HepG2 (cell line): ENCODE measurements at regions not wholly inside any gene's neighbourhood (a gene's known extent, or its start where the extent isn't known, plus 50 kb on each side); places are given as distances from the start of the nearest gene placed in this dataset.
"Not testable (repeated sequence)": the region's sequence is repeated elsewhere in the genome, so short reads cannot be mapped to it uniquely, and the experiment has no call there.

Experiments used
- ATAC-seq: fragments of 200-7000 bp; cut with Tn5 transposase; 3 replicates; pipeline ENCODE4 v1.9.1; 2020; ENCODE audit warnings: mild to moderate bottlenecking, moderate library complexity
- BruUV-seq: library from RNA; stranded (reverse); fragments of 400-500 nt; replicated peaks from 2 replicates; lab custom pipeline; 2021; lab: Mats Ljungman, UMichigan
- CTCF ChIA-PET: fragments of 300-600 bp; formaldehyde crosslinking; extraction: SDS; loops from one replicate; lab custom pipeline; 2021; ENCODE audit warnings: low total read pairs, inconsistent platforms, low intra/inter-chr PET ratio; lab: Yijun Ruan, JAX
- POLR2A ChIA-PET: fragments of 350-600 bp; sonication (Branson Sonifier 250); formaldehyde crosslinking; loops from one replicate; lab custom pipeline; 2020; ENCODE audit warnings: antibody characterized with exemption, inconsistent platforms; lab: Yijun Ruan, JAX
- DNase-seq: peaks from one replicate; pipeline ENCODE4 v3.0.0-alpha.2; 2015; ENCODE audit warnings: low spot score
- FAIRE-seq: peaks from 3 replicates; lab custom pipeline; 2011; peaks lifted over from hg19 to GRCh38; lab: Jason Lieb, UNC
- H2AFZ ChIP-seq: one replicate; pipeline ENCODE4 v1.6.1; 2011; ENCODE audit warnings: low read length, inconsistent platforms
- H3K27ac ChIP-seq: fragments of 300-600 bp; 3 replicates; pipeline ENCODE4 v1.8.0; 2011; ENCODE audit warnings: mixed run types, mild to moderate bottlenecking, mixed read lengths, low read length, inconsistent platforms; ENCODE audit not compliant: insufficient read depth; ENCODE audit errors: extremely low read length
- H3K27me3 ChIP-seq, 2 experiments: fragments of 200-600 bp in 1 of 2; 2 replicates in 1 of 2; 3 replicates in 1 of 2; pipeline versions ENCODE4 v1.6.0 to v1.8.0; 2011; ENCODE audit warnings: low read length in 2 of 2, mild to moderate bottlenecking in 2 of 2, moderate library complexity in 2 of 2, inconsistent platforms in 1 of 2; ENCODE audit not compliant: insufficient read depth in 2 of 2, control insufficient read depth in 1 of 2
- H3K36me3 ChIP-seq, 2 experiments: fragments of 200-600 bp in 1 of 2; replicated peaks in 1 of 2; 2 replicates in 1 of 2; 3 replicates in 1 of 2; pipeline versions ENCODE4 v1.5.1 to v1.8.0; 2011; ENCODE audit warnings: low read length in 2 of 2, inconsistent platforms in 1 of 2; ENCODE audit not compliant: insufficient read depth in 2 of 2, control insufficient read depth in 1 of 2
- H3K4me1 ChIP-seq: 2 replicates; pipeline ENCODE4 v1.5.1; 2012; ENCODE audit warnings: low read length, inconsistent platforms; ENCODE audit not compliant: insufficient read depth
- H3K4me2 ChIP-seq: 2 replicates; pipeline ENCODE4 v1.6.0; 2011; ENCODE audit warnings: low read depth, low read length, inconsistent platforms
- H3K4me3 ChIP-seq, 3 experiments: fragments of 200-600 bp in 1 of 3; sonication (generic), shearing (Covaris generic) in 1 of 3; replicated peaks in 1 of 3; 2 replicates each; pipeline ENCODE4 v1.5.1; 2011 to 2016; ENCODE audit warnings: low read length in 3 of 3, inconsistent platforms in 2 of 3, low read depth in 2 of 3, mild to moderate bottlenecking in 2 of 3, control low read depth in 1 of 3, mixed read lengths in 1 of 3; ENCODE audit not compliant: insufficient read depth in 1 of 3
- H3K79me2 ChIP-seq: one replicate; pipeline ENCODE4 v1.6.1; 2011; ENCODE audit warnings: low read length, inconsistent platforms; ENCODE audit not compliant: insufficient read depth
- H3K9ac ChIP-seq: 2 replicates; pipeline ENCODE4 v1.6.0; 2011; ENCODE audit warnings: mild to moderate bottlenecking, low read depth, low read length, inconsistent platforms; ENCODE audit not compliant: insufficient read depth
- H3K9me3 ChIP-seq: 2 replicates; pipeline ENCODE4 v1.5.1; 2012; ENCODE audit warnings: mild to moderate bottlenecking, low read length
- H4K20me1 ChIP-seq: 2 replicates; pipeline ENCODE4 v1.6.0; 2011; ENCODE audit warnings: inconsistent platforms, mild to moderate bottlenecking, low read length, moderate library complexity; ENCODE audit not compliant: insufficient read depth
- ARID5B ChIP-seq: IDR thresholded peaks from 2 replicates; pipeline ENCODE4 v1.4.0; 2020; ENCODE audit warnings: mild to moderate bottlenecking, missing genetic modification reagents
- CEBPG ChIP-seq: IDR thresholded peaks from 2 replicates; pipeline ENCODE4 v1.6.1; 2016
- EHMT2 ChIP-seq: fragments of 200-600 bp; sonication (generic); IDR thresholded peaks from 2 replicates; pipeline ENCODE4 v1.7.0; 2017; ENCODE audit warnings: antibody characterized with exemption, low read depth, low read length, borderline replicate concordance
- FOXP1 ChIP-seq, 2 experiments: fragments of 450-650 bp in 1 of 2; IDR thresholded peaks; 2 replicates each; pipeline ENCODE4 v1.6.1; 2017 to 2018; ENCODE audit warnings: antibody characterized with exemption in 1 of 2
- MIER2 ChIP-seq: IDR thresholded peaks from 2 replicates; pipeline ENCODE4 v1.6.1; 2016; ENCODE audit warnings: missing biosample characterization, missing genetic modification reagents
- ZKSCAN1 ChIP-seq: fragments of 150-350 bp; IDR thresholded peaks from 2 replicates; pipeline ENCODE4 v1.6.1; 2014; ENCODE audit warnings: low read length
- ZNF20 ChIP-seq: sonication (generic); formaldehyde crosslinking; IDR thresholded peaks from 2 replicates; pipeline ENCODE4 v1.4.0; 2020; ENCODE audit warnings: mild to moderate bottlenecking, moderate library complexity, missing genetic modification reagents
- ZNF354B ChIP-seq: sonication (generic); formaldehyde crosslinking; IDR thresholded peaks from 2 replicates; pipeline ENCODE4 v1.8.0; 2022; ENCODE audit warnings: mild to moderate bottlenecking, missing genetic modification reagents
- ZNF557 ChIP-seq: sonication (generic); formaldehyde crosslinking; IDR thresholded peaks from 2 replicates; pipeline ENCODE4 v1.4.0; 2020; ENCODE audit warnings: missing genetic modification reagents
- ZNF678 ChIP-seq: sonication (generic); formaldehyde crosslinking; IDR thresholded peaks from 2 replicates; pipeline ENCODE4 v1.4.0; 2020; ENCODE audit warnings: mild to moderate bottlenecking, missing genetic modification reagents
- ZNF709 ChIP-seq: sonication (generic); formaldehyde crosslinking; IDR thresholded peaks from 2 replicates; pipeline ENCODE4 v1.5.0; 2020; ENCODE audit warnings: mild to moderate bottlenecking, missing genetic modification reagents
- WGBS: methylation state at CpG from one replicate; pipeline ENCODE4 v1.1.6; 2017; ENCODE audit warnings: low lambda C conversion rate; 5-methylcytosine and 5-hydroxymethylcytosine counted together
- in situ Hi-C: cut with HindIII; loops from 2 replicates; pipeline ENCODE4 v1.10.0; 2017; ENCODE audit warnings: low pct_unique_long_range_greater_than_20kb; ENCODE audit not compliant: extremely low pct_ligation_motif_present
- intact Hi-C: fragments of 100-400 bp; cut with micrococcal nuclease; formaldehyde crosslinking; loops from one replicate; pipeline ENCODE4 v1.10.0; 2022; ENCODE audit not compliant: unreplicated experiment
- TF ChIP-seq, protein P1 (sequence below): sonication (generic); formaldehyde crosslinking; IDR thresholded peaks from 2 replicates; pipeline ENCODE4 v1.8.0; 2022; ENCODE audit warnings: mild to moderate bottlenecking, missing genetic modification reagents, moderate library complexity
- TF ChIP-seq, protein P2 (sequence below): sonication (generic); formaldehyde crosslinking; conservative IDR thresholded peaks from 2 replicates; pipeline ENCODE4 v1.5.0; 2020; ENCODE audit warnings: missing genetic modification reagents

DNA sequence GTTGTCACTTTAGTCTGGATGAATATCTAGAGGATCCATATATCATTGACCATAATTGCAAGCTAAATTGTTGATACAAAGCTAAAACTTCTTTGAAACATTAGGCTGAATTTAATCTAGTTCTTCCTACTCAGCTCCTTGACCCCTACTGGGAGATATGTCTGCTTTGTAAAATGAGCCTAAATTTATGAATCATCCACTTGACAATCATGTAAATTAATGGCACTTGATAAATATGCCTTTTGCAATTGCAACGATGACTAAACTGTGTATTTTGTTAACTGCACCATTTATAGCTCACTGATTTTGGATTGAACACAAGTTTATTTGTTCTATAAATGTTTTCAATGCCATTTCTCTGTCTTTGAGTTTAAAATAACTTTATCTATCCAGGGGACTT, 1616.5 kb upstream of the FLRT2 start (continued):
- TF ChIP-seq ARID5B (CRISPR knock-in tag) (no peak), ZNF20 (CRISPR knock-in tag) (no peak), ZKSCAN1 (no peak)
- TF ChIP-seq, protein P1, sequence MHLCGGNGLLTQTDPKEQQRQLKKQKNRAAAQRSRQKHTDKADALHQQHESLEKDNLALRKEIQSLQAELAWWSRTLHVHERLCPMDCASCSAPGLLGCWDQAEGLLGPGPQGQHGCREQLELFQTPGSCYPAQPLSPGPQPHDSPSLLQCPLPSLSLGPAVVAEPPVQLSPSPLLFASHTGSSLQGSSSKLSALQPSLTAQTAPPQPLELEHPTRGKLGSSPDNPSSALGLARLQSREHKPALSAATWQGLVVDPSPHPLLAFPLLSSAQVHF (CRISPR knock-in tag): no peak
- TF ChIP-seq, all 625 proteins: peak for 0

DNA sequence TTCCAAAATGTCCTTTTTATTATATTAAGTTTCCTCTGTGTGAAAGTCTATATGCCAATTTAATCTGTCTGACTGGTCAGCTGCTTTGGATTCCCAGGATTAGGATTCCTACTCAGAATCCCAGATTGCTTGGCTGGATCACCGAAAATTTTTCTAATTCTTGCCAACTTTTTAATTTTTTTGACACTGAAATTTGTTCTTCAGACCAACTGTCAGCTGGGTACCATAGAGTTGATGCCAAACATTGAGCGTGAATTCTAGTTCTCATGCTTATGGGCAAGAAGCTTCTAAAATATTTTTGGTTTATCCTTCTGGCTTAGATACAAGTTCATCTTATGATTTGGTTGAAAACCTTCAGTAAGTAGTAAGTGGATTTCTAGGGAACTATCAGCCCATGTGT, 1611.4 kb upstream of the FLRT2 start:
- Histone ChIP-seq H3K4me1 (no peaks in the 10 kb centered on the region), H2AFZ (no peak overlapping the region), H3K9me3 (peaks cover 85% of the 10 kb centered on the region), H3K79me2 (no peaks in the 10 kb centered on the region), H3K4me2 (no peak overlapping the region), H3K9ac (no peak overlapping the region), H3K27me3 (no peaks in the 10 kb centered on the region), H3K36me3 (no peaks in the 10 kb centered on the region), H3K27ac (no peak overlapping the region)
- BruUV-seq: no TSS peak
- DNase-seq: no peak
- POLR2A ChIA-PET: no interaction called here
- no peak for ATAC-seq
- in situ Hi-C loops: no loop called here
- intact Hi-C loops: no loop called here
- CTCF ChIA-PET: no interaction called here
- TF ChIP-seq, protein P2, sequence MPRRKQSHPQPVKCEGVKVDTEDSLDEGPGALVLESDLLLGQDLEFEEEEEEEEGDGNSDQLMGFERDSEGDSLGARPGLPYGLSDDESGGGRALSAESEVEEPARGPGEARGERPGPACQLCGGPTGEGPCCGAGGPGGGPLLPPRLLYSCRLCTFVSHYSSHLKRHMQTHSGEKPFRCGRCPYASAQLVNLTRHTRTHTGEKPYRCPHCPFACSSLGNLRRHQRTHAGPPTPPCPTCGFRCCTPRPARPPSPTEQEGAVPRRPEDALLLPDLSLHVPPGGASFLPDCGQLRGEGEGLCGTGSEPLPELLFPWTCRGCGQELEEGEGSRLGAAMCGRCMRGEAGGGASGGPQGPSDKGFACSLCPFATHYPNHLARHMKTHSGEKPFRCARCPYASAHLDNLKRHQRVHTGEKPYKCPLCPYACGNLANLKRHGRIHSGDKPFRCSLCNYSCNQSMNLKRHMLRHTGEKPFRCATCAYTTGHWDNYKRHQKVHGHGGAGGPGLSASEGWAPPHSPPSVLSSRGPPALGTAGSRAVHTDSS: no peak
- no peak for TF ChIP-seq EHMT2
- TF ChIP-seq ZNF557: no peak
- TF ChIP-seq ZNF354B: no peak
- TF ChIP-seq MIER2: no peak
- no peak for TF ChIP-seq ZNF678 (CRISPR knock-in tag)
- no peak for TF ChIP-seq ZNF709 (CRISPR knock-in tag)
- TF ChIP-seq FOXP1 (IDR thresholded peaks at IDR 0.05): no peak
- no peak for TF ChIP-seq FOXP1 (CRISPR knock-in tag; IDR thresholded peaks at IDR 0.05)
- no peak for TF ChIP-seq CEBPG (CRISPR knock-in tag)
- TF ChIP-seq, all 625 proteins: peak for 0
- H4K20me1 ChIP-seq: no peaks in the 10 kb centered on the region
- 36% methylated on average over 2 of the region's 2 CpGs for WGBS
- no peak overlapping the region for H3K4me3 ChIP-seq
- FAIRE-seq: no peak

DNA sequence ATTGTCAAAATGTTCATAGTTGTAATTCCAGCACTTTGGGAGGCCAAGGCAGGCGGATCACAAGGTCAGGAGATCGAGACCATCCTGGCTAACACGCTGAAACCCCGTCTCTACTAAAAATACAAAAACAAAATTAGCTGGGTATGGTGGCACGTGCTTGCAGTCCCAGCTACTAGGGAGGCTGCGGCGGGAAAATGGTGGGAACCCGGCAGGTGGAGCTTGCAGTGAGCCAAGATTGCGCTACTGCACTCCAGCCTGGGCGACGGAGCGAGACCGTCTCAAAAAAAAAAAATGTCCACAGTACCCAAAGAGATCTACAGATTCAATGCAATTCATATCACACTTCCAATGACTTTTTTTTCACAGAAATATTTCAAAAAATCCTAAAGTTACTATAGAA, 1610.3 kb upstream of the FLRT2 start:
- ATAC-seq, H3K79me2 ChIP-seq, H4K20me1 ChIP-seq, in situ Hi-C loops, POLR2A ChIA-PET, FAIRE-seq, H3K4me1 ChIP-seq, intact Hi-C loops, DNase-seq, BruUV-seq, H3K27ac ChIP-seq, CTCF ChIA-PET, H3K27me3 ChIP-seq, H2AFZ ChIP-seq, H3K9ac ChIP-seq, H3K4me3 ChIP-seq, H3K36me3 ChIP-seq, H3K4me2 ChIP-seq: not testable (repeated sequence)
- H3K9me3 ChIP-seq: peaks cover 85% of the 10 kb centered on the region
- 37% methylated on average over 13 of the region's 13 CpGs for WGBS
